ENCODE measurements at regions not wholly inside any gene's neighbourhood (a gene's known extent, or its start where the extent isn't known, plus 50 kb on each side); places are given as distances from the start of the nearest gene placed in this dataset.

DNA sequence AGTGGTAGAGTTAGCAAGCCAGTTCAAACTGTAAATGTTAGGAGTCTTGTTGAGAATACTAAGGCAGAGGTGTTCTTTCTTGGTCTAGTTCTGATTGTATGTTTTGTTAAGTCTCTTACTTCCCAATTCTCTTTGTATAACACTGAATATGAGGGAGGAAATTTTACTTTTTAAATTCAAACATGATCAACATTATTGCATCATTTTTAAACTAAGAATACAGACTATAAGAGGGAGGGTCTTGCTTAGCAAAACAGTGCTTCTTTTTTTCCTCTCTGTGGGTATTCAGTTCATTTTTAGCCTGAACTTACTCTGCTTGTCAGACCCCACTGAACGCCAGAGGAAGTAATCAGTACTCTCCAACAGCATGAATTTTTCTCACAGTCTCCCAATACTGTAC is 198.0 kb downstream of the GABRG1 start:
- TF ChIP-seq SUZ12 (IDR thresholded peaks at IDR 0.05; ENCODE audit: unreplicated experiment): no peak
- TF ChIP-seq, protein P1, sequence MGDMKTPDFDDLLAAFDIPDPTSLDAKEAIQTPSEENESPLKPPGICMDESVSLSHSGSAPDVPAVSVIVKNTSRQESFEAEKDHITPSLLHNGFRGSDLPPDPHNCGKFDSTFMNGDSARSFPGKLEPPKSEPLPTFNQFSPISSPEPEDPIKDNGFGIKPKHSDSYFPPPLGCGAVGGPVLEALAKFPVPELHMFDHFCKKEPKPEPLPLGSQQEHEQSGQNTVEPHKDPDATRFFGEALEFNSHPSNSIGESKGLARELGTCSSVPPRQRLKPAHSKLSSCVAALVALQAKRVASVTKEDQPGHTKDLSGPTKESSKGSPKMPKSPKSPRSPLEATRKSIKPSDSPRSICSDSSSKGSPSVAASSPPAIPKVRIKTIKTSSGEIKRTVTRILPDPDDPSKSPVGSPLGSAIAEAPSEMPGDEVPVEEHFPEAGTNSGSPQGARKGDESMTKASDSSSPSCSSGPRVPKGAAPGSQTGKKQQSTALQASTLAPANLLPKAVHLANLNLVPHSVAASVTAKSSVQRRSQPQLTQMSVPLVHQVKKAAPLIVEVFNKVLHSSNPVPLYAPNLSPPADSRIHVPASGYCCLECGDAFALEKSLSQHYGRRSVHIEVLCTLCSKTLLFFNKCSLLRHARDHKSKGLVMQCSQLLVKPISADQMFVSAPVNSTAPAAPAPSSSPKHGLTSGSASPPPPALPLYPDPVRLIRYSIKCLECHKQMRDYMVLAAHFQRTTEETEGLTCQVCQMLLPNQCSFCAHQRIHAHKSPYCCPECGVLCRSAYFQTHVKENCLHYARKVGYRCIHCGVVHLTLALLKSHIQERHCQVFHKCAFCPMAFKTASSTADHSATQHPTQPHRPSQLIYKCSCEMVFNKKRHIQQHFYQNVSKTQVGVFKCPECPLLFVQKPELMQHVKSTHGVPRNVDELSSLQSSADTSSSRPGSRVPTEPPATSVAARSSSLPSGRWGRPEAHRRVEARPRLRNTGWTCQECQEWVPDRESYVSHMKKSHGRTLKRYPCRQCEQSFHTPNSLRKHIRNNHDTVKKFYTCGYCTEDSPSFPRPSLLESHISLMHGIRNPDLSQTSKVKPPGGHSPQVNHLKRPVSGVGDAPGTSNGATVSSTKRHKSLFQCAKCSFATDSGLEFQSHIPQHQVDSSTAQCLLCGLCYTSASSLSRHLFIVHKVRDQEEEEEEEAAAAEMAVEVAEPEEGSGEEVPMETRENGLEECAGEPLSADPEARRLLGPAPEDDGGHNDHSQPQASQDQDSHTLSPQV (IDR thresholded peaks at IDR 0.05): no peak
- TF ChIP-seq SP1 (IDR thresholded peaks at IDR 0.05; ENCODE audit: low read depth, low read length): no peak
- TF ChIP-seq CBX3 (IDR thresholded peaks at IDR 0.05; ENCODE audit: borderline replicate concordance, low read depth): no peak
- TF ChIP-seq TCF12 (IDR thresholded peaks at IDR 0.05; ENCODE audit: low read depth, low read length): no peak
- TF ChIP-seq ZNF622 (IDR thresholded peaks at IDR 0.05): no peak
- TF ChIP-seq, protein P2, sequence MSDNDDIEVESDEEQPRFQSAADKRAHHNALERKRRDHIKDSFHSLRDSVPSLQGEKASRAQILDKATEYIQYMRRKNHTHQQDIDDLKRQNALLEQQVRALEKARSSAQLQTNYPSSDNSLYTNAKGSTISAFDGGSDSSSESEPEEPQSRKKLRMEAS (IDR thresholded peaks at IDR 0.05; ENCODE audit: low read depth, low read length): no peak
- TF ChIP-seq NFYA (IDR thresholded peaks at IDR 0.05; ENCODE audit: borderline replicate concordance, low read depth, low read length): no peak
- TF ChIP-seq, protein P3, sequence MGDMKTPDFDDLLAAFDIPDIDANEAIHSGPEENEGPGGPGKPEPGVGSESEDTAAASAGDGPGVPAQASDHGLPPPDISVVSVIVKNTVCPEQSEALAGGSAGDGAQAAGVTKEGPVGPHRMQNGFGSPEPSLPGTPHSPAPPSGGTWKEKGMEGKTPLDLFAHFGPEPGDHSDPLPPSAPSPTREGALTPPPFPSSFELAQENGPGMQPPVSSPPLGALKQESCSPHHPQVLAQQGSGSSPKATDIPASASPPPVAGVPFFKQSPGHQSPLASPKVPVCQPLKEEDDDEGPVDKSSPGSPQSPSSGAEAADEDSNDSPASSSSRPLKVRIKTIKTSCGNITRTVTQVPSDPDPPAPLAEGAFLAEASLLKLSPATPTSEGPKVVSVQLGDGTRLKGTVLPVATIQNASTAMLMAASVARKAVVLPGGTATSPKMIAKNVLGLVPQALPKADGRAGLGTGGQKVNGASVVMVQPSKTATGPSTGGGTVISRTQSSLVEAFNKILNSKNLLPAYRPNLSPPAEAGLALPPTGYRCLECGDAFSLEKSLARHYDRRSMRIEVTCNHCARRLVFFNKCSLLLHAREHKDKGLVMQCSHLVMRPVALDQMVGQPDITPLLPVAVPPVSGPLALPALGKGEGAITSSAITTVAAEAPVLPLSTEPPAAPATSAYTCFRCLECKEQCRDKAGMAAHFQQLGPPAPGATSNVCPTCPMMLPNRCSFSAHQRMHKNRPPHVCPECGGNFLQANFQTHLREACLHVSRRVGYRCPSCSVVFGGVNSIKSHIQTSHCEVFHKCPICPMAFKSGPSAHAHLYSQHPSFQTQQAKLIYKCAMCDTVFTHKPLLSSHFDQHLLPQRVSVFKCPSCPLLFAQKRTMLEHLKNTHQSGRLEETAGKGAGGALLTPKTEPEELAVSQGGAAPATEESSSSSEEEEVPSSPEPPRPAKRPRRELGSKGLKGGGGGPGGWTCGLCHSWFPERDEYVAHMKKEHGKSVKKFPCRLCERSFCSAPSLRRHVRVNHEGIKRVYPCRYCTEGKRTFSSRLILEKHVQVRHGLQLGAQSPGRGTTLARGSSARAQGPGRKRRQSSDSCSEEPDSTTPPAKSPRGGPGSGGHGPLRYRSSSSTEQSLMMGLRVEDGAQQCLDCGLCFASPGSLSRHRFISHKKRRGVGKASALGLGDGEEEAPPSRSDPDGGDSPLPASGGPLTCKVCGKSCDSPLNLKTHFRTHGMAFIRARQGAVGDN (IDR thresholded peaks at IDR 0.05): no peak
- no peak for DNase-seq (ENCODE audit: low read depth, low spot score)
- H3K4me3 ChIP-seq: no peak overlapping the region
- in situ Hi-C loops (cut with MboI): no loop called here
- no peak overlapping the region for H3K27ac ChIP-seq (ENCODE audit: control insufficient read depth, insufficient read depth)
- no peaks in the 10 kb centered on the region for H3K36me3 ChIP-seq (ENCODE audit: control insufficient read depth in 2 of 2, insufficient read depth in 2 of 2, low read length in 1 of 2)
- no peak for FAIRE-seq
- ChIA-PET SMC1A (ENCODE audit: uncharacterized antibody, unreplicated experiment) (interaction anchor here (1.3 kb wide), 1 partner anchor 8 kb away, joined by 3 read pairs; no protein-coding TSS in a partner anchor), POLR2A (no interaction called here), CTCF (no interaction called here), RAD21 (ENCODE audit: unreplicated experiment) (no interaction called here)
- ATAC-seq: no peak
- no peaks in the 10 kb centered on the region for H4K20me1 ChIP-seq (ENCODE audit: control insufficient read depth, insufficient read depth)
- WGBS (ENCODE audit: insufficient coverage, insufficient replicate concordance, low lambda C conversion rate, missing lambda C conversion rate): 0% methylated on average over 1 of the region's 1 CpG
- H2AFZ ChIP-seq (ENCODE audit: control insufficient read depth, low read depth, low read length): no peak overlapping the region
- intact Hi-C loops (cut with micrococcal nuclease; ENCODE audit: unreplicated experiment): no loop called here
- H3K27me3 ChIP-seq (replicated peaks in 1 of 2; ENCODE audit: control insufficient read depth in 2 of 2, insufficient read depth in 2 of 2, low read length in 1 of 2): no peaks in the 10 kb centered on the region
- H3K4me1 ChIP-seq (ENCODE audit: control insufficient read depth, insufficient read depth, low read length): no peaks in the 10 kb centered on the region
- H3K9me3 ChIP-seq (replicated peaks; ENCODE audit: control insufficient read depth, insufficient read depth, low read length): no peaks in the 10 kb centered on the region
- BruUV-seq (replicated peaks): no TSS peak
- no peak overlapping the region for H3K4me2 ChIP-seq (ENCODE audit: control insufficient read depth, insufficient read depth)
- H3K79me2 ChIP-seq (ENCODE audit: control insufficient read depth, insufficient read depth, low read length): no peaks in the 10 kb centered on the region
- H3K9ac ChIP-seq (ENCODE audit: control insufficient read depth, insufficient read depth, low read length): no peak overlapping the region

Data from GM12878 (cell line).